HG03025 (cell line): ENCODE measurements at regions not wholly inside any gene's neighbourhood (a gene's known extent, or its start where the extent isn't known, plus 50 kb on each side); places are given as distances from the start of the nearest gene placed in this dataset.
"Not testable (repeated sequence)": the region's sequence is repeated elsewhere in the genome, so short reads cannot be mapped to it uniquely, and the experiment has no call there.

Source experiments
- ATAC-seq: cut with Tn5 transposase; IDR thresholded peaks from one replicate; pipeline ENCODE4 v1.9.1; 2021; ENCODE audit warnings: mild to moderate bottlenecking, moderate library complexity; ENCODE audit not compliant: unreplicated experiment, low FRiP score

GRCh38 chr2:180705122-180705521 lies 275.3 kb upstream of the UBE2E3 start:
- no peak for ATAC-seq

DNA sequence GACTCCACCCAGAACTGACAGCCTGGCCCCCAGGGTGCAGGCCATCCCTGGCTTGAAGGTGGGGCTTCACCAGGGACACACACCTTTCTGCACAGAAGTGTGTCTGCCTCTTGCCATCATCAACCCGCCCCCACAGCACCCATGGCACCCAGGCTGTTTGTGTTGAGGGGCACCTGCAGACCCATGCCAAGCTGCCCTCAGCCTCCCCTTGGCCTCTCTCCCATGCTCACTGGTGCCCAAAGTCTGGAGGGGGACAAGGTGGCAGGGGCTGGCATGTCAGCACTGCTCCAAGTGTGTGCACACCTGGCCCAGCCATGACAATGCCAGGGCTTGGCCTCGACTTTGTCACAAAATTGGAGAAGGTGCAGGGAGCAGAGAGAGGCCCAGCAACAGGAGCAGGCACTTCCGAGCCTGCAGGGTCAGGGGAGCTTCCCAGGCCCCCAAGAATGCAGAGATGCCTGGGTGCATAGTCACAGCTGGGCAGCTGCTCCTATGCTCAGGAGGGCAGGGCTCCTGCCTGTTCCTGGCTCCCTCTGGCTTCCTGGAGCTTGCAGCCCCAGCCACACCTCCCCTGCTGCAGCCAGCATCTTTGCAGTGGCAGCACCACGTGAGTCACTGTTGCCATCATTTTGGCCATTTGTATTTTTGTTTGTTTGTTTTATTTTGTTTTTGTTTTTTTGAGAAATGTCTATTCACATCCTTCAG lies 280.6 kb upstream of the UBE2E3 start:
- no peak for ATAC-seq

DNA sequence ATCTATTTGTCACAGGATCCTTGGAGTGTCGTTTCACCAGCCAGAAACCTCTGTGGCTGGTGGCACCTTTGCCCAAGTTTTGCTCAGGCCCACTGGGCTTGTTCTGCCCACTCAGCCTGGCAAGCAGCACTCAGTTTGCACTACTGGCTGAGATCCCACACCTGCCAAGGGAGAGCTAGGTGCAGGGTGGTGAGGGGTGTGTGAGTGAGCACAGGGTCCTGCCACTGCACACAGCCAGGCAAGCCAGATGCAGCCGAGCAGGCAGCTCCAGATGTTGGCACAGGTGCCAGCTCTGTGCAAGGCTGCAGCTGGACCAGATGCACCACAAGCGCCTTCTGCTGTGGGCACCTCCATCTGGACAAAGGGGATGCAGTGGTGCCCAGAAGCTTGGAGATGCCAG lies 281.7 kb upstream of the UBE2E3 start:
- no peak for ATAC-seq

DNA sequence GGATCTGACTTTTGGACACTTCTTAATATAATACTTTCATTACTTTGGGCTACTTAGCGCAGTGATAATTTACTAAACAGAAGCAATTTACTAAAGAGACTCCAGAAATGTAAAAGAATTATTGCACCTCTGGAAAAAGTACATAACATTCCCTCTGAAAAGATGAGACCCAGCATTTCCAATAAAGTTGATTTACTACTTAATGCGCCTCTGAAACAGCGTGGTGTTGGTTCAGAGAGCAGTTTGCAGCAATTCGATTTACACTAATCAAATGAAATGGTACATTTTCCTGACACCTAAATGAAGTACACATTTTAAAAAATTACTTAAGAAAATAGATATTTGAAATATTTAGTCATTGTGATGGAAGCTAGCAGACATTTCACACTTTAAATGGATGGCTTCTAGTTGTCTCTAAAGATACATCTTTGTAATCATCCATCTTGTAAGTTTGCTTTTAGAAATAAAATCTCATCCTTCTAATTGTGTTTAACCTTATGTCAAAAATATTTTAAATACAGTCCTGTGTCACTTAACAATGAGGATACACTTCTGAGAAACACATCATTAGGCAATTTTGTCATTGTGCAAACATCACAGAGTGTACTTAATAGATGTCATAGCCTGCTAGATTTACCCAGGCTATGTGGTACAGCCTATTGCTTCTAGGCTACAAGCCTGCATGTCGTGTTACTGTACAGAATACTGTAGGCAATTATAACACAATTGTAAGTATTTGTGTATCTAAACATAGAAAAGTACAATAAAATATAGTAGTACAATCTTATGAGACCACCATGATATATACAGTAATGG lies 284.6 kb upstream of the UBE2E3 start:
- no peak for ATAC-seq

DNA sequence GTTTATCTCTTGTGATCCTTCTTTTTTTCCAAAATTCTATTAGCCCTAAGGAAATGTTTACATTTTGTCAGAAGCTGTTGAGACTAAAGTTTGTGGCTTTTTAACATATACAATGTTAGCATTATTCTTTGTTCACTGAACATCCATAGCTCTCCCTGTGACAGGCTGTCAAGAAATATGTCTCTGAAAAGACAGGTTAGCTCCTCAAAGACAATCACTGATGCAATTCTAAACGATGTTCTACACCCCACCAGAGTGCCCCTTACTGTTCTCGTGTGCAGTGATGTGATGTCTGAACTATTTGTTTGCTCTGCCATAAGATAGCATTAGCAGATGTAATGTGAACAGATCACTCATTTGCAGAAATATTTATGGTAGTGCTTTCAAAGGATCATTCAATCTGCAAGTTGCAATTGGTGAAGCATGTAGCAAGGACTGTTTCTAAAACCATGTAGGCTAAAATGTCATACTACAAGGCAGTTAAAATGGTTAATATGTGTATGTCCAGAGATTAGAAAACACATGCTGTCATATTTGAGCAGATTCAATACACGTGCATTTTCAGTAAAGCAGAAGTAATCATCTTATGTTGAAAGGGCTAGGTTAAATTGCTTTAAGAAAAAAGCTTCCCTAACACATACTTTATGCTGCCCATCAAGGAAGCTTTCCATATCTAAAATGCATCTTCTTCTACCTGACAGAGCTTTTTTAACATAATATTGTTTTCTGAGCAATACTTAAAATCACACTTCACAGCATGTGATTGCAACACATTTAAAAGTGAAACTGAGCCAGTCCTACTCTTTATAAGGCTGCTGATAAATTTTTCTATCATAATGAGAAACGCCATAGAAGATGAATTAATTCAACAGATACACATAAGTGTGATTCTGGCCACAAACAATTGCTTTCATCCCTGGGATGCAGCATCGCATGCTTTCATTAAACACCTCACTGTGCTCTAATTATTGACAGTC lies 285.7 kb upstream of the UBE2E3 start:
- no peak for ATAC-seq

DNA sequence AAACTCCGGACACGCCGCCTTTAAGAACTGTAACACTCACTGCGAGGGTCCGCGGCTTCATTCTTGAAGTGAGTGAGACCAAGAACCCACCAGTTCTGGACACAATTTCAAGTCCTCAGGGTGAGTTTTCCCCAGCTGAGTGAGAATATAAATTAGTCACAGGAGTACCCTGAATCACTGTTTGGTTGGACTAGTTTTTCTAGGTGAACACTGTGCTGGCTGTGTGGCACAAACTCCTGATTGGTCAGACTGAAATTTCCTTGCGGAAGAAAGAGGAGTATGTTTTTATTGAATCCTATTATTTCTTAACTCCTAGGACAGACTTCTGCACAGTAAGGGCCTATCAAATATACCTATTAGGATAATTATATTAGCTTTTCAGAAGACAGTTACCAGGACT lies 288.1 kb upstream of the UBE2E3 start:
- ATAC-seq = no peak

- ATAC-seq = not testable (repeated sequence)
These were observed 288.6 kb upstream of the UBE2E3 start for GRCh38 chr2:180691855-180692223.

- ATAC-seq = not testable (repeated sequence)
These were observed 289.1 kb upstream of the UBE2E3 start for GRCh38 chr2:180691186-180691854.

- ATAC-seq = no peak
These were observed 289.8 kb upstream of the UBE2E3 start for GRCh38 chr2:180690611-180691010.

DNA sequence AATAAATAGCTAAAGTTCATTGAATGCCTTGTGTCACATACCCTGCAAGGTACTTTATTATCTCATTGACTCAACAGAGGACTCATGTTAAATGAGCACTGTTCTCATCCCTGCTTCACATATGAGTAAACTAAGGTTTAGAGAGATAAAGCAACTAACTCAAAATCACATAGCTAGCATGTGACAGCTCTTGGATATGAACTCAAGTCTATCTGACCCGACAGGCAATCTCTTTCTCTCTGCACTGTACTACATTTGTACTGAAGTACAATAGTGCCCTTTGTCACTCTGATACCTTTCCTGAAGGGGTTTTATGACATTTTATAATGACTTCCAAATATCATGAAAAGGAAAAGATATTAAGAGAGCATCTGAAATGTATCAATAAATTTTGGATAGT lies 297.5 kb upstream of the UBE2E3 start:
- no peak for ATAC-seq

DNA sequence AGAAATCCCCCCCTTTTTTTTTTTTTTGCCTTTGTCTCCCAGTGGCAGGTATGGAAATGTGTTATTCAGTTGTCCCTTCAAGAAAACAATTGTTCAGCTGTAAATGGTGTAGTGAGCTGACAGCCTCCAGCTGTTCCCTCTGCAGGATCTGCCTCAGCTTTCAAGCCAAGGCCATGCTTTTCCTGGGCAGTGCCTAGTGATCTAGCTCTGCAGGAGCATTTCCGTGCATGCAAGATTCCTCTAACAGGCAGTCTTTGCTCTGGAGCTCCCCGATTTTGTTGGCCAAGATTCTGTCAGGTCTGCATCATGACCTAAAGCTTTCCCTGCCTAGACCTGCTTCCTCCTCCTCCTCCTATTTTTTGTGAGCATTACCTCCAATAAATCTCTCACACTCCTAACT lies 300.7 kb upstream of the UBE2E3 start:
- ATAC-seq = no peak

- no peak for ATAC-seq
These were observed 301.8 kb upstream of the UBE2E3 start for GRCh38 chr2:180678625-180678972.

DNA sequence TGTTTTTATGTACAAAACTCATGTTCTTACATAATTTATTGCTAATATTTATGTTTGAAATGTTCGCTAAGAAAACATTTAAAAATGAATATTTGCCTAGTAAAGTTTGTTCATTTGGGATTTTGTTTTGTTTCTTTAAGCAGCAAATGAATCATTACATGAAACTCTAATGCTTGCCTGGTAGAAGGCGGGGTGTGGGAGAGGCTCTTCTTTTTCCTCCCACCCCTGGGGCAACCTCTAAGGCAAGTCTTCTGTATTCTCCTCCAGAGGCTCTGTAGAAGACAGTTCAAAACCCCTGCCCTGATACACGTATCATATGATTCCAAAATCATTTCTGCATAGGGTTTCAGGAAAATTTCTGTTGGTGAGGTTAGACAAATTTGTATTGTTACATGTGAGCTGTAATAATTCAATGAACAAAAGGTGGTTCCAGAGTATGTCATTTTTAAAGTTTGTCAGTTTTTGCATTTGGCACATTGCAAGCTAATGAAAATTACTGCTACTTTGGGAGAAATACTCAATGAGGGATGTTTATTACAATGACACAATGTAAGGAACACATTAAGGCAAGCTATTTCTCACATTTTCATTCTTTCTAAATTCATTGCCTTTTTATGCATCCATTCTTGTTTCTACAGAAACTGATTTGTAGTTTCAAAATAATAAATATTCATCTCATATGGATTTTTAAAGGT lies 302.3 kb upstream of the UBE2E3 start:
- no peak for ATAC-seq

DNA sequence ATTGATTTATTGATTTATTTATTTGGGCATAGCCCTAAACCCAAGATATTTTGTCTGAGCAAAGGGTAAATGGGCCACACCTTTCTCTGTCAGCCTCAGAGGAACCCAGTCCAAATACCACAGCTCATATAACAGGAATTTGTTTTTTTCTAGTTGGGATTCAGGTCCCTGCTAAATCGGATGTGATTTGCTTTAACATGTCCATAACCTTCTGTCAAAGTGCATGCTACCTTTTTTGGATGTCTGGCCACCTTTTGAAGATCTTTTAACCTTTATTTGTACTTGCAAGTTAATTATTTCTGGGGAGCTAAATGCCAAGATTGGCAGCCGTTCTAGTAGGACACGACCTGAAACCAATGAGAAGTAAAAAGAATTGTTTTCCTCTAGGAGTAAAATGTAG lies 303.2 kb upstream of the UBE2E3 start:
- no peak for ATAC-seq

GRCh38 chr2:180676520-180677025 lies 303.8 kb upstream of the UBE2E3 start:
- ATAC-seq = no peak

GRCh38 chr2:180675170-180675569 lies 305.2 kb upstream of the UBE2E3 start:
- ATAC-seq = no peak

DNA sequence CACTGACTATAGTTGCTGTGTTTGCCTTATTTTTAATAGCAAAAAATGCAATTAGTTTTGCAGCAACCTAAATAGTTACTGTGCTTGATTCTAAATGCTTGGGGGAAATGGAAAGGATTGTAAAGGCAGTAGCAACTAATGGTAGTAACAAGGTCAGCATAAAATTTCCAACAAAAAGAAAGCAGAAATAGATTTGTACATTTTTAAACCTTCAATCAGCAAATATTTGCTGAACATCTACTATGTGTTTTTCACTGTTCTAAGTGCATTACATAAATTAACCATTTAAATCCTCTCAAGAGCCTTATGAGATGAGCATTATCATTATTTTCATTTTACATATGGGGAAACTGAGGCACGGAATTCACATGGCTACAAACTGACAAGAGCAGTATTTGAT lies 308.0 kb upstream of the UBE2E3 start:
- no peak for ATAC-seq

DNA sequence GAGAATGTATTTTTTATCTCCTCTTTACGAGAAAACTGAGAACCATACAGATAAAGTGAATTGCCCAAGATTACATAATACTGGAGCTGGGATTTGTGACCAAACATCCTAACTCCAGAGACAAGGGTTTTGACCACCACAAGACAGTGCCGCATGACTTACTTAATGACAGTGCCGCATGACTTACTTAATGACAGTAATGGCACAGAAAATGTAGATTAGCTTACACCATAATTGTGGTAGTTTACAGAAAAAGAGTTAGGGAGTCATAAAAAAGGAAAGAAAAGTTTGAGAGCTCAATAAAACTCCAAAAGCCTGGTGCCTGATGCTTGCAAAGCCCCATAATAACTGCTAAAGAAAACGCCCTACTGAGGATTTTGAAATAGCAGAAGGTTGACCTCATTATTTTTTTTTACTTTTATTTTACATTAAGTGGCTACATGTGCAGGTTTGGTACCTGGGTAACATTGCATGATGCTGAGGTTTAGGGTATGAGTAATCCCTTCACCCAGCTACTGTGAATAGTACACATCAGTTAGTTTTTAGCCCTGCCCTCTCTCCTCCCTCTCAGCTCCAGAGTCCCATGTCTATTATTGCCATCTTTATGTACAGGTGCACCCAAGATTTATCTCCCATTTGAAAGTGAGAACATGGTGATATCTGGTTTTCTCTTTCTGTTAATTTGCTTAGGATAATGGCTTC lies 310.0 kb upstream of the UBE2E3 start:
- no peak for ATAC-seq

DNA sequence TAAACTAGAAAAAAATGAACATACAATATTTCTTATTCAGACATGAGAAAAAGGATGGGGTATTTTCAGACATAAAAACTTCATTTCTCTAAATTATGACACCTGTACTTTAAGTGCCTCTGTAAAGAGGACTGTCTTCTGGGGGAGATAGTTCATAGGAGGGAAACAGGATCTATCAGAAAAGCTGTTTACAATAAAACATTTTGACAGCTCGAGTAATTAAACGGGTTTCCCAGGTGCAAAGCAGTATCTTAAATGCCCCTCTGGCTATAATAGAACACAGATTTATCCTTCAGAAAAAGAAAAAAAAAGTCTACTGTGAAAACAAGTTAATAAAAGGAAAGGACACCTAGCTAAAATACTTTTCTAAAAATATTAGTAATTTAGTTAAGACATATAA lies 311.4 kb upstream of the UBE2E3 start:
- no peak for ATAC-seq
